ENCODE measurements at regions not wholly inside any gene's neighbourhood (a gene's known extent, or its start where the extent isn't known, plus 50 kb on each side); places are given as distances from the start of the nearest gene placed in this dataset.

DNA sequence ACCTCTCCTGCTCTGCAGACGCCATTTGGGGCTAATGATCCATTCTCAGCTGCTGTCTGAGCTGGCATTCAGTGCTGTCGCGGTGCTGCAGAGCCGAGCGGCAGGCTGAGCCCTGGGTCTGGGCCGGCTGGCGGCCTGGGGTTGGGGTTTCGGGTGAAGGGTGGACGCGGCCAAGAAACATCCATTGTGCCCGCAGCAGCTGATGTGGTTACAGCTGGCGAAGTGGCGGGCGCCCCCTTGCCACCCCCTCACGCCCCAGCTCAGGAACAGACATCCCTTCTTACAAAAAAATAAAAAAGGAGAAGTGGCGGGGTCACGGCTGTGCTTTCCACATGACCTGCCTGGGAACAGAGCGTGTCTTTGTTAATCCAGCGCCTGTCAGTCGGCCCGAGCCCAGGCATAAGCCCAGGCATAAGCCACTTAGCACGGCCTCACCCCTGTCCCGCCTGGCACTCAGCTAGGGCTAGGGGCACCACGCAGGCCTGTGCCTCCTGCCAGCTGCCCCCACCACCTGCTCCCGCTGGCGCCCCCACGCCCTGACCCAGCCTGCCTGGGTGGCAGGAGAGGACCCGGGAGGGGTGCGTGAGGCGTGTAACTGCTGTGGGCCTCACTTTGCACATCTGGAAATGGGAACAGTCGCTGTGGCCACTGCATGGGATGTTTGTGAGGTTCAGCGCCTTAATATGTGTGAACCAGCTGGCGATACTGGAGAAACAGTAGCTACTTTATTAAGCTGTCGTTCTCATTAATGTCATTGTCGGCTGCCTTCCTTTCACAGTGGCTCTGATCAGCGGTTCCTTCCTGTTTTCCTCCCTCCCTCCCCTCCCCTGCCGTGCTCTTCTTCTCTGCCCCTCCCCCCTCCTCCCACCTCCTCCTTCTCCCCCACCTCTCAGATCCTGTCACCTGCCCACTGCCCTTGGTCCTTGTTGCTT is 197.7 kb upstream of the CIBAR2 start:
- DNase-seq (ENCODE audit: low read depth in 2 of 2), result no peak

DNA sequence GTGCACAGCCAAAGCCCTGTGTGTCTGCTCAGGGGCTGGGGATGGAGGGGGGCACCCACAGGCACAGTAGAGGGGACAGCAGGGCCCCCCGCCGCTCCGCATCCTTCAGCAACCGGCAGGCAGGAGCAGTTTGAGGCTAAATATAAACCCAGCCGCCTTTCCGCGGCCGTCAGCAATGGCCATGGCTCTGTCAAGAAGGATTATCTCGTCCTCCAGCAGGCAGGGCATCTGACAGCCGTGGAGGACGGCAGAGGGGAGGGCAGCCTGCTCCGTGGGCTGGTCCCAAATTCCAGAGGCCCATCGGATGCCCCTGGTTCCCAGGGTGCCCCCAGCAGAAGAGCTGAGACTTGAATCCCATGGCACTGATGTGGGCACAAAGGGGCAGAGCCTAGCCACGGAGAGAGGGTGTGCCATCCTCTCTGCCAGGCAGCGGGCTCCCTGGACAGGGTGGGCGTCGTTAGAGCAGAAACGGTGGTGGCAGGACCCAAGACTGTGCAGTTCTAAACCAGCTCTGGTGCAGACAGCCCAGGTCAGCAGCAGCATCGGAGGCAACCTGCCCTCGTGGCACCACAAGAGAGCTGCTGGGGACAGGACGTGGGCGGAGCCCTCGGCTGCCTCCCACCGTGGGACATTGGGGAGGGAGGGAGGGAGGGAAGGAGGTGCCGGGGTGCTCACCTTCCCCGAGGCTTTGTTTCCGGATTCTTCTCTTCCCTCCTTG is 198.8 kb upstream of the CIBAR2 start:
- no peak for DNase-seq (ENCODE audit: low read depth in 2 of 2)

DNA sequence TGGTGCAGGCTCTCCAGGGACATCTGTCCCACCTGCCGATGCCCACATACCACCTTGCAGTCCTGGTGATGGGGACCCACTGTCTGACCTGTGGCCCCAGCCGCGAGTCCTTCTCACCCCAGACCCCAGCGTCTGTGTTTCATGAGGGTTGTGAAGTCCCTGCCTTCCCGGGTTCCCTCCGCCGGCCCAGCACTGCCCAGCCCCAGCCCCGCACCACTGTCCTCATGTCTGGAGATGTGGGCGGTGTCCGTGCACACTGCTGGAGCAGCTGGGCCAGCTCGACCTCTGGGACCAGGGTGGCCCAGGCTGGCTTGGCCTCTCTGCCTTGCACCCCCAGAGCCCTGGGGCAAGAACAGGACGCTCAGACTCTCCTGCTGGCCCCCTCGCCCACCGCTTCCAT is 199.5 kb upstream of the CIBAR2 start:
- no peak for DNase-seq (ENCODE audit: low read depth in 2 of 2)

DNA sequence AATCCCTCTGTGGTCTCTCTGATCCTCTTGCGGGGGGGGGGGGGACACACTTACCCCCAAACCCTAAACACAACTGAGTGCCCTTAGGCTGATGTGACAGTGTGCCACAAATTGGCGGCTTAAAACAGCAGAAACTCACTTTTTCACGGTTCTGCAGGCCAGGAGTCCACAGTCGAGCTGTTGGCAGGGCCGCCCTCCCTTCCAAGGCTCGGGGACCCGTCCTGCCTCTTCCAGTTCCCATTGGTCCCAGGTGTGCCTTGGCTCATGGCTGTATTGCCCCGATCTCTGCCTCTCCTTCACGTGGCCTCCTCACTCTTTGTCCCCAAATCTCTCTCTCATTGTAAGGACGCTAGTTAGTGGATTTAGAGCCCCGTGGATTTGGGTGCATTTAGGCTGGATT is 199.9 kb upstream of the CIBAR2 start:
- no peak for DNase-seq (ENCODE audit: low read depth in 2 of 2)

DNA sequence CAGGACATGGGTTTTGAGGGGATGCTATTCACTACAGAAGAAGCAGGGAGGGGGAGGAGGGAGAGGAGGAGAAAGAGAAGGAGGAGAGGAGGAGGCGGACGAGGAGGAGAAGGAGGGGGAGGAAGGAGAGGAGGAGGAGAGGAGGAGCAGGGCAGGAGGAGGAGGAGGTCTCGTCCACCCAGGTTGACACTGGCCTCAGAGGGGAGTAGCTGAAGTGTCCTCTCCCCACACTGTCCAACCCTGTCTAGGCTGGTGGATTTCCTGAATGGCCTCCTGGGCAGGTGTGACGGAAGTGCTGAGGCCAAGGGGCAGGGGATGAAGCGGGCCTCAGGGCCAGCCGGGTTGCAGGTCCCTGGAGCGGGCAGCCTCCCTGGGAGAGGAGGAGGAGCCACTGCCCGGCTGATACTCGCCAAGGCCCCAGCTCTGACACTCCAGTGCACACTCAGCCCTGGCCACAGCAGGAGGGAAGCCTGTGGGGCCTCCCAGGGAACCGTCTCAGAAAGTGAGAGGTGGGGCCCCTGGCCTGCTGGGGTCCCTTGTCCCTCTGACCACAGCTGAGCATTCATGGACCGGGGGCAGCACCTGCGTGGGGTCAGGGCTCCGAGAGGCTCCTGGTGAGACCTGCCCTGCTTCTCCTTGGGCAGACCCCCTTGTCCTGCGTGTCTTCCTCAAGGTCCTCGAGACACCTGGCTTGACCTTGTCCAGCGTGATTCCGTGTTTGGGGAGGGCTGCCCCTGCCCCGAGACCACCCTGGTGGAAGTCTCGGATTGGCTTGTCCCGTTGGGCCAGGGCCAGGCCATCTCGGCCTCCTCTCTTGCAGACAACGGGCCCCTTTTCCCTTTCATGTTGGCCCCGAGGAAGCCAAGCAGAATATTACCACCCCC is 200.6 kb upstream of the CIBAR2 start:
- DNase-seq (ENCODE audit: low read depth in 2 of 2), result no peak

DNA sequence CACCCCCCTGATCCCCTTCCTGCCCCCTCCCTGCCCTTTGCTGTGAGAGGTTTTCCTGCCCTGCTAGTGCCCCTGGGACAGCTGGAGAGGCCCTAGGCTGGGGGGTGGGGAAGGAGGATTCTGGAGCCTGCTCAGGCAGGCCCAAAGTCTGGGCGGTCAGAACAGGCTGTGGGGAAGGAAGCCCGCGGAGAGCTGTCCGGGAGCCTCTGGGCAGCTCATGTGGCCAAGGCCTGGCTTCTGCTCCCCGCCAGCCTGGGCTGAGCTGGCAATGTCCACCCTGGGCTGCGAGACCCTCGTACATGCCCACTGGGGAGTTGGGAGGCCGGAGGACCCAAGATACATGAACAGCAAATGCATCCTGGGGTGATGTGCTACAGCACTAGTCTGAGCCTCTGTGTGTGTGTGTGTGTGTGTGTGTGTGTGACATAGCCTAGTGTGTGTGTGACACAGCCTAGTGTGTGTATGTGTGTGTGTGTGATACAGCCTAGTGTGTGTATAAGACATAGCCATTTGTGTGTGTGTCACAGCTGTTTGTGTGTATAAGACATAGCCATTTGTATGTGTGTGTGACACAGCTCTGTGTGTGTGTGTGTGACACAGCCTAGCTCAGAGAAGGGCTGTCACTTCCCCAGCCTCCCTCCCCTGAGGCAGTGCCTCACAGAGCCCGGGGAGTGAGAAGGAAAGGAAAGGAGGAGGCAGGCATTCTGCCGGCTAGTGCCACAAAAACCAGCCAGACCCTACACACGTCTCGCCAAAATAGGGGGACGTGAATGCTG is 201.4 kb upstream of the CIBAR2 start:
- no peak for DNase-seq (ENCODE audit: low read depth in 2 of 2)

DNA sequence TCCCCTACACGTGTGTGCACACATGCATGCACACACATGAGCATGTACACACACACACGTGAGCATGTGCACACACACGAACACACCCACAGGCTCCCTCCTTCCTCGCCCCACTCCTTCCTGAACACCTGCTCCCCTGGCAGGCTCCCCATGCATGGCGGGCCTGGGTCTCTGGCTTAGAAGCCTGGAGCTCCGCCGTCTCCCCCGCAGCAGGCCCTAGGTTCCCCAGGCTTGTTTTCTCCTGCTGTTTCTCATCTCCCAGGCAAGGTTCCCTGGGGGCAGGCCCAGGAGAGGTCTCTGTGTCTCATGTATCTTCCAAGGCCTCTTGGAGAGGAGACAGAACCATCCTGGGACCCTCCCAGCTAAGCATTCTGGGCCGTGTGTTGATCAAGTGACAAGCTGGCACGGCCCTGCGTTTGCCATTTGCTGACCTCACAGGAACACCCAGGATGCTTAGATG is 202.3 kb upstream of the CIBAR2 start:
- DNase-seq (ENCODE audit: low read depth in 2 of 2), result no peak

DNA sequence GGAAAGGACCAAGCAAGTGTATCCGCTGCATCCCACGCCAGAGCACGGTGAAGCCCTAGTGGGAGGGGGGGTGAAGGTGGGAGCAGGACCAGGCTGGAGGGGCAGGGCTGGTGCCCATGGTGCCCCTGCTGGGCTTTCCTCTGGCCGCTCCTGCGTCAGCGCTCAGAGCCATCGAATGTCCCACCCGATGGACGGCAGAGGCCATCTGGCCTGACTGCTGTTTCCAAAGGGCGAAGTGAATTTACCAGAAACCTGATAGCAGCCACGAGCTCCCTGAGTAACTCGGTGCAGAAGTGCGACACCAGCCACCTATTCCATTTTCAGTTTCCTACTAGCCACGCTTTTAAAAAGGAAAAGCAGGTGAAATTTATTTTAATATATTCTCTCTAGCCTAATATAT is 203.6 kb upstream of the CIBAR2 start:
- DNase-seq (ENCODE audit: low read depth in 2 of 2), result no peak

DNA sequence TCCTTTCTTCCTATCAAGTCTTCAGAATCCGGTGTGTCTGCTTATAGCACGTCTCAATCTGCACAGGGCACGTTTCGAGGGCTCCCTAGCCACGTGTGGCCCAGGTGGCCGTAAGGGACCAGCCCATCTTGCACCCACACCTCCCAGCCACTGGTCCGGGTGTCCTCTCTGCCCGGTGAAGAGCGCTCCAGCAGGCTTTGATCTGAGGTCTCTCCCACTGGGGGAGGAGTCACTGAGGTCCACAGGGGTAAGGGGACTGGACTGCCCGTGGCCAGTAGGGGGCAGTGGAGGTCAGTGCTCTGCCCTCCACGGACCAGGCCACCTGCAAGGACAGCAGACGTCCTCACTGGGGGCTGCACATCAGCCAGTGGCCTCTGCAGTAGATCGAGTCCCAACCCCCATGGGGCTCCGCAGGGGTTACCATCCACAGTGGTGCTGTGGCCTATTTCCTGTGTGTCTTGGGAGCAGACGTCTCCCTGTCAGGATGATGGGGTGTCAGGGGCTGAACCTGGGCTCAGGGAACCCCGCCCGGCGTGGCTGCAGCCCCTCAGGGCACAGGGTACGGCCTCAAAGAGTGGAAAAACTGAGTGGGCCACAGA is 204.1 kb upstream of the CIBAR2 start:
- no peak for DNase-seq (ENCODE audit: low read depth in 2 of 2)

DNA sequence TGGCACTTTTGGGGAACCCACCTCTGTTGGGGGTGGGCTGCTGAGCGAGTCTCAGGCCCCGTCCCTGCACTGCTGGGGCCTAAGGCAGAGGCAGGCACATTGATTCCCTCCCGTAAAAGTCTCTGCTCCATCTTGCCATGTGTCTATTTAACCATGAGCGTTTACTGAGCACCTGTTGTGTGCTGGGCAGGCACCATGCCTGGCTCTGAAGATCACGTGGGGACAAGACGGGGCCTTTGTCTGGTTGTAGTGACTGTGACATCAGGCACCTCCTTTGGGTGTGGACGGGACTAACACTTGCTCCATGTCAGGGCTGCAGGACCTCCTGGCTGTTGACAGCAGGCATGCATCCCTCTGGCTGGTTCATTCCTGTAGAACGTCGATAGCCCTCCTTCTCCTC is 204.7 kb upstream of the CIBAR2 start:
- no peak for DNase-seq (ENCODE audit: low read depth in 2 of 2)

DNA sequence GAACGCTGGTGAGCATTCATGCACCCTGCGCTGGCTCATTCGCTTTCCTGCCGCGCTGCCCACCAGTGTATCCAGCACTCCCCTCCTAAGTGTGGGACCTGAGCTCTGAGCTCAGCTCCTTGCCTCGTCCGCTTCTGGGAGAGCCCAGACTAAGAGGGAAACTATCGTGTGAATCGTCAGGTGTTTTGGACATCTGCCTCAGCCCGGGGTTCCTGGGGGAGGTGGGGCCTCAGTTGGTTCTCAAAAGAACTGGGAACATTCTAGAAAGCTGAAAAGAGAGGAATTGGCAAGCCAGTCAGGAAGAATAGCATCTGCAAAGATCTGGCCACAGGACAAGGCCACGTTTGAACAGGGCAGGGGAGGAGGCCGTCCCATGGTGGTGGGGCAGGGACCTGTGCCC is 205.4 kb upstream of the CIBAR2 start:
- no peak for DNase-seq (ENCODE audit: low read depth in 2 of 2)

DNA sequence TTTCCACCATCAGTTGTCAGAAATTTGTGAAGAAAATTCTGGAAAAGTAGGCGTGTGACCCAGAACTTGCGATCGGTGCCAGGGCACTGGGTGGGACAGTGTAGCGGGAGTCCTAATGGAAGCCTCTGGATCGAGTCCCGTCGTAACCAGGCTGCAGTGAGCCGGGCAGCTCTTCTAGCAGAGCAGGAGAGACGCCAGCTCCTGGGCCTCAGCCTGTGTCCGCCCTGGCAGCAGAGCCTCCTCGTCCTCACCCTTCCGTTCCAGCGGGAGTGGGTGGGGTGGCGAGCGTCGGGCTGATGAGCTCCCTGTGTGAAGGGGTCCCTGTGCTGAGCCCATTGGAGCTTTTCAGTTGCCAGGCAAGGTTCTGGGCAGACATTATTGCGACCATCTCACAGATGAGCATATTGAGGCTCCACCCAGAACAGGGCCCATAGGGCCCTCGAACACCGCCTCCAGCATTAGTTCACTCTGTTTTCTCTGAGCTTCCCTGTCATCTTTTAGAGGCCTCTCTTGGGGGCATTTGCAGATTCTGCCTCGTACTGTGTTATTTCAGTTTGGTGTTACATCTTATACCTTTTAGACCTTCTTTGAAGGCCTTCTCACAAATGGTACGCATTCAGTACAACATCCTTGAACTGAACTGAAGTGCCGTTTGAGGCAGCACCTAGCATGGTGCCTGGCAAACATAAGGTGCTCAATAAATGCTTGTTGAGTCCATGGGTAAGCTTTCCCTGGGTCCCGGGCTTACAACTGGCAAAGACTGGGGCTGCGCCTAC is 207.1 kb upstream of the CIBAR2 start:
- no peak for DNase-seq (ENCODE audit: low read depth in 2 of 2)

DNA sequence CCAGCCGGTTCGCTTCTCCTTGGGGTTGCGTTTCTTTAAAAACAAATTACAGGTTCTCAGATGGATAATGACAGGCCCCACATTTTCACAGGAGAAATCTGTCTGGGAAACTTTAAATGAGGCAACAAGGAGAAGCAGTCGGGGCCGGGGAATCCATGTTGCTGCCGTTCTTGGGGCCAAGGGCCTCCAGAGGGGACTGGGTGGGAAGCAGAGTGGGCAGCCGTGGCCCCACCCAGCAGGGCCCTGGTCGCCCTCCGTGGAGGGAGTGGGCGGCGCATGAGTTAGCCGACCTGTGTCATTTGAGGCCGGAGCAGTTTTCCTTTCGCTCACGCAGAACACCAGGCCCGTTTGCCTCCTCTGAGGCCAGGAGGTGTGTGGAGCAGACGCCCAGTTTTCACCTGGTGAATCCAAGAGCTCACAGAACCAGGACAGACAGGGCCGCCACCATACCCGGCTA is 207.7 kb upstream of the CIBAR2 start:
- DNase-seq (ENCODE audit: low read depth in 2 of 2), result no peak

DNA sequence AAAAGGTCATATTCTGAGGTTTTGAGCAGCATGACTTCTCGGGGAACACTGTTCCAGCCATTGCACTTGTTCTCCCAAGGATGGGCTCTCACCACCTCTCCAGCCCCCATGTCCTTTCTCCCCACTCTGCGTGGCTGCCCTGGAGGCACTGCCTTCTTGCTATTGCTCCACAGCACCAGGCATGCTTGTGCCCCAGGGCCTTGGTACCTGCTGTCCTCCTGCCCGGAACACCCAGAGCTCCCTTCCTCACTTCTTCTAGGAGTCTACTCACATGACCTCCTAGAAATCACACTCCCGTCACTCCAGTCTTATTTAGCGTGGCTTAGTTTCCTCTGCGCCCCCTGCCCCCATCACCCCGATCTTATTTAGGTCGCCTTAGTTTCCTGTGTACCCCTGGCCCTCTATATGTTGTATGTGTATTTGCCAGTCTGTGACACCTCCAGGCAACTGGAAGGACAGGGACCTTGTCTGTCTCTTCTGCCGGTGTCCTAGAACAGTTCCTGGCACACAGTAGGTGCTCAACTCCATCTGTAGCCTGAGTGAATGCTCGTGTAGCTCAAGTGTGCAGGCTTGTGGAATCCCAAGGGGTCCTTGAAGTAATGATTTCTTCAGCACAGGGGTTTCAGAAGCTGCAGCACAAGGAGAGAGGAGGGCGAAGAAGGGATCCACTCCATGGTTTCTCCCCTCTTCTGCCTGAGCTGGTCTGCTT is 208.6 kb upstream of the CIBAR2 start:
- no peak for DNase-seq (ENCODE audit: low read depth in 2 of 2)

DNA sequence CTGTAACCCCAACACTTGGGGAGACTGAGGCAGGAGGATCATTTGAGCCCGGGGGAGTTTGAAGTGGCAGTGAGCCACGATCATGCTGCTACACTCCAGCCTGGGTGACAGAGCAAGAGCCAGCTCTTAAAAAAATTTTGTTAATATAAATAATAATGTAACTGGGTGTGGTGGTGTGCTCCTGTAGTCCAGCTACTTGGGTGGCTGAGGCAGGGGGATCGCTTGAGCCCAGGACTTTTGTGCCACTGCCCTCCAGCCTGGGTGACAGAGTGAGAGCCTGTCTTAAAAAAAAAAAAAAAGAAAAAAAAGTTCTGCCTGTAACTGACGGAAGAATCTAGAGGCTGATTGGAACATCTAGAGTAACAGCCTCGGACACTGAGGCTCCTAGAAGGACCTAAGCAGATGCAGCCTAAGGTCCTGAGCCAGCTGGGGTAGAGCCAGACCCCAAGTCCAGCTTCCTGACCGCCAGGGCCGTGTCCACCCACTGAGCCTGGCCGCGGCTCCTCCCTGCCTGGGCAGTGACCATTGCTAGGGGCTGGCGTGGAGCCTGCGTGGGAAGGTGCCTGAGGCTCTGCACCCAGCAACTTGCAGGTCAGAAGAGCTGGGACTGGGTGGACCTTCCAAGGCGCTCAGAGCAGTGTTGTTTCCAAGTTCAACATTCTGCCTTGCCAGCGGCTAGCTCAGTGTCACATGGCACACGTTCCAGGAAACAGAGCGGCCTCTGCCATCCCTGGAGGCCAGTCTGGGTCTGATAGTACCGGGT is 209.4 kb upstream of the CIBAR2 start:
- no peak for DNase-seq (ENCODE audit: low read depth in 2 of 2)

DNA sequence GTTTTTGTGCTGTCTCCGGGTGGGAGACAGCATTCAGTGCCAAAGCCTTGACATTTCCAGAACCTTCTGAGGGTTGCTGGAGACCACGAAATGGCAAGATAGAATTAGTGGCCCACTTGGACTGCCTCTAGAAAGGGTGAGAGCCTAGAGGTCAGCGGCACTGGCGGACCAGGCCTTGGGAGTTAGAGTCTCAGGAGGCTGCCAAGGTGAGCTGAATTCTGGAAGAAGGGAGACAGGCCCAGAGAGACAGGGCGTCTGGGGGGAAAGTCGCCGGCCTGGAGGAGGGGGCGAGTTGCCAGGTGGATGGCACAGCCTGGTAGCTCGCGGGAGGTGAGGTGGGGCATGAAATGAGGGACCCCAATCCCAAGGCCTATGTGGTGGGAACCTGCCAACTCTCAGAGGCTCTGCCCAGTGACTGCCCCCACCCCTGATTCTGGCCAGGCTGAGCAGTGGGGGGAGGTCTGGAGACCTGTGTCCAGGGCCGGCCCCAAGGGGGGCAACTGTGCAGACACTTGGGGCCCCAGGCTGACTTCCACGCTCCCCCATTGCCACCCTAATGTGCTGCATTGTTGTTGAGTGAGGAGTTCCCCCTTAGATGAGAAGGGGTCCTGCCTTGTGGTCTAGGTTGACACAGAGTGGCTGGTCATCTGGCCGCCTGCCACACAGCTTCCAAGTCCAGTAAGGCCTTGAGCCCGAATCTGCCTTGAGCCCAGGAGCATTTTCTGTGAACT is 211.1 kb upstream of the CIBAR2 start:
- DNase-seq (ENCODE audit: low read depth in 2 of 2), result no peak

DNA sequence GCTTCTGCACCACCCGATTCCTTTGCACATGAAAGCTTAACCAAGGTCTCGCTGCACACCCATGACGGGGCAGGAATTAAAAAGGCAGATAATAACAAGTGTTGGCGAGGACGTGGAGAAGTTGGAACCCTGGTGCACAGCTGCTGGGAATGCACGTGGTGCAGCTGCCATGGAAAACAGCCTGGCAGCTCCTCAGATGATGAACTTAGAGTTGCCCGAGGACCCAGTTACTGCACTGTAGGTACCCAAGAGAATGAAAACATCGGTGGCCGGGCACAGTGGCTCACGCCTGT is 211.6 kb upstream of the CIBAR2 start:
- DNase-seq (ENCODE audit: low read depth in 2 of 2), result no peak

DNA sequence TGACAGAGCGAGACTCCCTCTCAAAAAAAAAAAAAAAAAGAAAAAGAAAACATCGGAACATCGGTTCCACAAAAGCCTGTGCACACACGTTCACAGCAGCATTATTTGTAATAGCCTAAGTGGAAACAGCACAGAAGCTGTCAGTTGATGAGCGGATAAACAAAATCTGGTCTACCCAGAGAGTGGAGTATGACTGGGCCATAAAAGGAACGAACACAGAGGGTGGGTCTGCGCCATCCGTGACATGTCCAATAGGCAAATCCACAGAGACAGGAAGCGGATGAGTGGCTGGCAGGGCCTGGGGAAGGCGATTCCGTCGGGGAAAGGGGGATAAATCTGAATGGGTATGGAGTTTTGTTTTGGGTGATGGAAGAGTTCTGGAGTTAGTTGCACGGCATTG is 212.2 kb upstream of the CIBAR2 start:
- DNase-seq (ENCODE audit: low read depth in 2 of 2), result no peak

All from stimulated activated CD8-positive, alpha-beta memory T cell treated with anti-CD3 and anti-CD28 coated beads, Interleukin-15, amount 100 ng/mL, for 4 hours (primary cell).